ENCODE measurements at regions not wholly inside any gene's neighbourhood (a gene's known extent, or its start where the extent isn't known, plus 50 kb on each side); places are given as distances from the start of the nearest gene placed in this dataset.

DNA sequence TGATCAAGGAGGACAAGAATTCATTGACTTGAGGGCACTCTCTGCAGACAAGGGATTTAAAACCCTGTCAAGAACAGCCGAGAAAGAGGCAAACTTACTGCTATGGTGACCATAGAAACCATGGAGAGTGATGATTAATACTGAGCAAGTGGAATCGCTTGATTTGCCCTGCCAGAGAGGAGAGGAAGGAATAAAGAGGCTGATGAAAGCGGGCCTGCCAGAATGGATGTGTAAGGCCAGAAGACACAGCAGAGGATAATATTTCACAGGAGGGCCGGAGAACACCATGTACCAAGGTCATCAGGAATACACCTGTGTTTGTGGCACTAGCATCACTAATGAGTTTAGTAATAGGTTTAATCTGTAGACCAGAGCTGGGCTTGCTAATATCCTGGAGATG is 221.8 kb upstream of the DCN start:
- TF ChIP-seq, protein P1, sequence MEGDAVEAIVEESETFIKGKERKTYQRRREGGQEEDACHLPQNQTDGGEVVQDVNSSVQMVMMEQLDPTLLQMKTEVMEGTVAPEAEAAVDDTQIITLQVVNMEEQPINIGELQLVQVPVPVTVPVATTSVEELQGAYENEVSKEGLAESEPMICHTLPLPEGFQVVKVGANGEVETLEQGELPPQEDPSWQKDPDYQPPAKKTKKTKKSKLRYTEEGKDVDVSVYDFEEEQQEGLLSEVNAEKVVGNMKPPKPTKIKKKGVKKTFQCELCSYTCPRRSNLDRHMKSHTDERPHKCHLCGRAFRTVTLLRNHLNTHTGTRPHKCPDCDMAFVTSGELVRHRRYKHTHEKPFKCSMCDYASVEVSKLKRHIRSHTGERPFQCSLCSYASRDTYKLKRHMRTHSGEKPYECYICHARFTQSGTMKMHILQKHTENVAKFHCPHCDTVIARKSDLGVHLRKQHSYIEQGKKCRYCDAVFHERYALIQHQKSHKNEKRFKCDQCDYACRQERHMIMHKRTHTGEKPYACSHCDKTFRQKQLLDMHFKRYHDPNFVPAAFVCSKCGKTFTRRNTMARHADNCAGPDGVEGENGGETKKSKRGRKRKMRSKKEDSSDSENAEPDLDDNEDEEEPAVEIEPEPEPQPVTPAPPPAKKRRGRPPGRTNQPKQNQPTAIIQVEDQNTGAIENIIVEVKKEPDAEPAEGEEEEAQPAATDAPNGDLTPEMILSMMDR (IDR thresholded peaks at IDR 0.05; ENCODE audit: low read depth, low read length), result no peak
- no peak overlapping the region for H3K4me3 ChIP-seq (ENCODE audit: low read depth, low read length)
- in situ Hi-C loops (cut with HindIII; ENCODE audit: low sequenced_read_pairs), result no loop called here
- DNase-seq (ENCODE audit: low read depth, low spot score), result no peak

DNA sequence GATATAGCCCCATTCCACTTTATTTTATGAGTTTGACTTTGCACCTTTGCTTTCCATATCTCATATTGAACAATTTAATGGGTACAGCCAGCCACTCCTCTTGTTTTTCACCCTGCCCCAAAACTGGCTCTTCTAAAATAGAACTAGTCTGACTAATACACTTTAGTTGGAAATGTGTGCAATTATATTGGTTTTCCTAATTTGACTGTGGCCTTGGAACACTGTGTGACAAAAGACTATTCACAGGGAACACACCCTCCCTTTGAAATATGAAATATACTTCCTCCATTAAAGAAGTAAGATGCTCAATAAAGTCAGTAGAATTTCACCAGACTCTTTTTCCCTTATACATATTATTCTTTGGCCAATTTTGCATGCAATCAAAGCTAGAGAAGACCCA is 218.6 kb upstream of the DCN start:
- H3K4me3 ChIP-seq (ENCODE audit: low read depth, low read length), result no peak overlapping the region
- TF ChIP-seq, protein P1 (IDR thresholded peaks at IDR 0.05; ENCODE audit: low read depth, low read length), result no peak
- no peak for DNase-seq (ENCODE audit: low read depth, low spot score)
- in situ Hi-C loops (cut with HindIII; ENCODE audit: low sequenced_read_pairs), result no loop called here

DNA sequence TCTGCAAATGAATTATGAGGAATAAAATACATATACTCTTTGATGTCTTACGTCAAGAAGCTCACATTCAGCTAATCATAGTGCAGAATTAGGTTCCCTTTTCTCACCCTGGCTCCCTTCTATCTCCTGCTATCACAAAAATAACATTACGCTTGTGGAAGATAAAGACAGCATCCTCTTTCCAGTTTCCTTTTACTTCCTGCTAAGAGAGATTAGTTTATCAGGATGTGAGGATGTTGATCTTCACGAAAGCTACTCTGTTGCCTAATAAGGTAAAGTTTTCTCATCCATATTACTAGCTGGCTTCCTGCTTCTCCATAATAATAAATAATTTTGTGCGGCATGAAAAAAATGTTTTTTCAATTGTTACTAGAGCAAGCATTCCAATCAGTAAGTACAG is 217.7 kb upstream of the DCN start:
- TF ChIP-seq, protein P1 (IDR thresholded peaks at IDR 0.05; ENCODE audit: low read depth, low read length), result no peak
- H3K4me3 ChIP-seq (ENCODE audit: low read depth, low read length), result no peak overlapping the region
- no peak for DNase-seq (ENCODE audit: low read depth, low spot score)
- in situ Hi-C loops (cut with HindIII; ENCODE audit: low sequenced_read_pairs), result no loop called here

DNA sequence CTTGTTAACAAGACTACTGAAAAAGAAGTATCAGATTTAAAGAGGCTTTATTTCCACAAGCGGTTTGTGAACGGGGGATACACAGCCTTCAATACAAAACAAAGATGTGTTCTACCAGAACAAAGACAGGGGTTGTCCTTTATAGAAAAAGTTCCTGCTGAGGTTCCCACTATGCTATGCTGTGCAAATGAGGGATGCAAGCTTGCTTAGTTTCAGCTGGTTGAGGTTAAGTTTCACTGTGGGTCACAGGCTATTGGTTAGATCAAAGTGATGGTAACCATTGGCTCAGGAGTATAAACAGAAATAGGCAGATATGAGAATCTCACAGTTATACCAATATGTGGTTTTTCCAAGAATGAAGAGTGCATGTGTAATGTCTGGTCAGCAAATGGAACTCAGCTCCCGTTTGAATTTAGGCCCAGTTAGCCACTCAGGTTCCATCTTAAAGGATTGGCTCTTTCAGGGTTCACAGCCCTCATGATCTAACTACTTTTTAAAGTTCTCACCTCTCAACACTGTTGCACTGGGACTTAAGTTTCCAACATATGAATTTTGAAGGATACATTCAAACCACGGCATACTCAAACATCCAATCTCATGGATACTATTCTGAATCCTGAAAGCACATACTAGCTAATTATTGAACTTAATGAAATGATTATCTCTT is 215.4 kb upstream of the DCN start:
- H3K4me3 ChIP-seq (ENCODE audit: low read depth, low read length), result no peak overlapping the region
- in situ Hi-C loops (cut with HindIII; ENCODE audit: low sequenced_read_pairs), result no loop called here
- TF ChIP-seq, protein P1 (IDR thresholded peaks at IDR 0.05; ENCODE audit: low read depth, low read length), result no peak
- DNase-seq (ENCODE audit: low read depth, low spot score), result no peak

DNA sequence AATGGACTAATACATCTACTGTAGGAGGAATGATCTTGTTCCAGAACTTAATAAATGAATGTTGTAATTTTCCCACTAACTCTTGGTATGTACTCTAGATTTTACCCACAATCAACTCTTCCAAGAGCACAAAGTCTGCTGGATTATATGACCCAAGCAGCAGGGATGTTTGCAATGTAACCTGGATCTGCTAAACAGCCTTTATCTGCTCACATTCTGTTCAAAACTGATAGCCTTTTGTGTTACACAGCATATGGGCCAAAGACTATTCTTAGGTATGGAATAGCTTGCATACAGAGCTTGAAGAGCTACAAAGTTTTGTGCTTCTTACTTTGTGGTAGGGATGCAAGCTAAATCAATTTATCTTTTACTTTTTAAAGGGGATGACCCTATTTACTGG is 213.7 kb upstream of the DCN start:
- in situ Hi-C loops (cut with HindIII; ENCODE audit: low sequenced_read_pairs), result no loop called here
- TF ChIP-seq, protein P1 (IDR thresholded peaks at IDR 0.05; ENCODE audit: low read depth, low read length), result no peak
- no peak for DNase-seq (ENCODE audit: low read depth, low spot score)
- H3K4me3 ChIP-seq (ENCODE audit: low read depth, low read length), result no peak overlapping the region

DNA sequence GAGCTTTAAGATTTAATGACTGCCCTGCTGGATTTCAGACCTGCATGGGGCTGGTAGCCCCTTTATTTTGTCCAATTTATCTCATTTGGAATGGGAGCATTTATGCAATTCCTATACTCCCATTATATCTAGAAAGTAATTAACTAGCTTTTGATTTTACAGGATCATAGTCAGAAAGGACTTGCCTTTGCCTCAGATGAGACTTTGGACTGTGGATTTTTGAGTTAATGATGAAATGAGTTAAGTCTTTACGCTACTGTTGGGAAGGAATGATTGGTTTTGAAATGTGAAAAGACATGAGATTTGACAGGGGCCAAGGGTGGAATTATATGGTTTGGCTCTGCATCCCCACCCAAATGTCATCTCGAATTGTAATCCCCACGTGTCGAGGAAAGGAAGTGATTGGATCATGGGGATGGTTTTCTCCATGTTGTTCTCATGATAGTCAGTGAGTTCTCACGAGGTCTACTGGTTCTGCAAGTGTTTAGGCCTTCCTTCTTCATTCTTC is 213.1 kb upstream of the DCN start:
- no peak overlapping the region for H3K4me3 ChIP-seq (ENCODE audit: low read depth, low read length)
- in situ Hi-C loops (cut with HindIII; ENCODE audit: low sequenced_read_pairs), result no loop called here
- TF ChIP-seq, protein P1 (IDR thresholded peaks at IDR 0.05; ENCODE audit: low read depth, low read length), result no peak
- DNase-seq (ENCODE audit: low read depth, low spot score), result no peak
